GM12878 (cell line): ENCODE measurements at regions not wholly inside any gene's neighbourhood (a gene's known extent, or its start where the extent isn't known, plus 50 kb on each side); places are given as distances from the start of the nearest gene placed in this dataset.

ENCODE experiments used
- CEBPB ChIP-seq, 2 experiments: fragments of 150-350 bp in 1 of 2; IDR thresholded peaks; 2 replicates each; pipeline ENCODE4 v1.6.1; 2012 to 2014; ENCODE audit warnings: low read depth in 2 of 2, low read length in 2 of 2, borderline replicate concordance in 1 of 2, inconsistent platforms in 1 of 2
- DPF2 ChIP-seq: fragments of 450-650 bp; IDR thresholded peaks from 2 replicates; pipeline ENCODE4 v1.6.1; 2017; ENCODE audit warnings: mild to moderate bottlenecking
- EP300 ChIP-seq, 2 experiments: fragments of 150-350 bp in 1 of 2; IDR thresholded peaks; 2 replicates each; pipeline ENCODE4 v1.6.1; 2011 to 2012; ENCODE audit warnings: low read depth in 2 of 2, low read length in 2 of 2, borderline replicate concordance in 1 of 2, improper control_type of control experiment in 1 of 2, inconsistent platforms in 1 of 2; ENCODE audit not compliant: control insufficient read depth in 1 of 2
- HCFC1 ChIP-seq: fragments of 150-350 bp; IDR thresholded peaks from 2 replicates; pipeline ENCODE4 v1.6.1; 2014; ENCODE audit warnings: low read length
- HDGF ChIP-seq: fragments of 450-650 bp; IDR thresholded peaks from 2 replicates; pipeline ENCODE4 v1.6.1; 2016; ENCODE audit warnings: antibody characterized with exemption
- NBN ChIP-seq: fragments of 450-650 bp; IDR thresholded peaks from 2 replicates; pipeline ENCODE4 v1.6.1; 2016
- POLR2A ChIP-seq: IDR thresholded peaks from 2 replicates; pipeline ENCODE4 v1.6.1; 2011; ENCODE audit warnings: low read depth, mild to moderate bottlenecking, low read length
- POLR2AphosphoS5 ChIP-seq: IDR thresholded peaks from 2 replicates; pipeline ENCODE4 v1.6.1; 2011; ENCODE audit warnings: mild to moderate bottlenecking, low read length, inconsistent platforms
- RAD51 ChIP-seq: fragments of 450-650 bp; IDR thresholded peaks from 2 replicates; pipeline ENCODE4 v1.6.1; 2016; ENCODE audit warnings: moderate library complexity, mild to moderate bottlenecking, inconsistent platforms
- SMC3 ChIP-seq: IDR thresholded peaks from 2 replicates; pipeline ENCODE4 v1.6.1; 2011; ENCODE audit warnings: low read length, improper control_type of control experiment, borderline replicate concordance
- TF ChIP-seq, protein P1 (sequence below): fragments of 150-350 bp; IDR thresholded peaks from 2 replicates; pipeline ENCODE4 v1.6.1; 2014; ENCODE audit warnings: mild to moderate bottlenecking, low read depth, low read length
- TF ChIP-seq, protein P2 (sequence below): fragments of 450-650 bp; IDR thresholded peaks from 2 replicates; pipeline ENCODE4 v1.6.1; 2017; ENCODE audit warnings: mild to moderate bottlenecking, low read depth, inconsistent platforms; ENCODE audit not compliant: poor library complexity, severe bottlenecking
- TF ChIP-seq, protein P3 (sequence below): IDR thresholded peaks from 2 replicates; pipeline ENCODE4 v1.6.1; 2012; ENCODE audit warnings: low read depth, low read length, improper control_type of control experiment

- TF ChIP-seq RAD51 (no peak), EP300 (IDR thresholded peaks at IDR 0.05; ENCODE audit: borderline replicate concordance in 1 of 2, control insufficient read depth in 1 of 2, low read depth in 2 of 2, low read length in 2 of 2) (no peak), POLR2A (no peak), CEBPB (IDR thresholded peaks at IDR 0.05; ENCODE audit: borderline replicate concordance in 1 of 2, low read depth in 2 of 2, low read length in 2 of 2) (no peak), DPF2 (no peak), SMC3 (no peak), POLR2AphosphoS5 (no peak), NBN (no peak), HDGF (no peak), HCFC1 (no peak)
- TF ChIP-seq, protein P1, sequence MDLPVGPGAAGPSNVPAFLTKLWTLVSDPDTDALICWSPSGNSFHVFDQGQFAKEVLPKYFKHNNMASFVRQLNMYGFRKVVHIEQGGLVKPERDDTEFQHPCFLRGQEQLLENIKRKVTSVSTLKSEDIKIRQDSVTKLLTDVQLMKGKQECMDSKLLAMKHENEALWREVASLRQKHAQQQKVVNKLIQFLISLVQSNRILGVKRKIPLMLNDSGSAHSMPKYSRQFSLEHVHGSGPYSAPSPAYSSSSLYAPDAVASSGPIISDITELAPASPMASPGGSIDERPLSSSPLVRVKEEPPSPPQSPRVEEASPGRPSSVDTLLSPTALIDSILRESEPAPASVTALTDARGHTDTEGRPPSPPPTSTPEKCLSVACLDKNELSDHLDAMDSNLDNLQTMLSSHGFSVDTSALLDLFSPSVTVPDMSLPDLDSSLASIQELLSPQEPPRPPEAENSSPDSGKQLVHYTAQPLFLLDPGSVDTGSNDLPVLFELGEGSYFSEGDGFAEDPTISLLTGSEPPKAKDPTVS, result no peak
- TF ChIP-seq, protein P2, sequence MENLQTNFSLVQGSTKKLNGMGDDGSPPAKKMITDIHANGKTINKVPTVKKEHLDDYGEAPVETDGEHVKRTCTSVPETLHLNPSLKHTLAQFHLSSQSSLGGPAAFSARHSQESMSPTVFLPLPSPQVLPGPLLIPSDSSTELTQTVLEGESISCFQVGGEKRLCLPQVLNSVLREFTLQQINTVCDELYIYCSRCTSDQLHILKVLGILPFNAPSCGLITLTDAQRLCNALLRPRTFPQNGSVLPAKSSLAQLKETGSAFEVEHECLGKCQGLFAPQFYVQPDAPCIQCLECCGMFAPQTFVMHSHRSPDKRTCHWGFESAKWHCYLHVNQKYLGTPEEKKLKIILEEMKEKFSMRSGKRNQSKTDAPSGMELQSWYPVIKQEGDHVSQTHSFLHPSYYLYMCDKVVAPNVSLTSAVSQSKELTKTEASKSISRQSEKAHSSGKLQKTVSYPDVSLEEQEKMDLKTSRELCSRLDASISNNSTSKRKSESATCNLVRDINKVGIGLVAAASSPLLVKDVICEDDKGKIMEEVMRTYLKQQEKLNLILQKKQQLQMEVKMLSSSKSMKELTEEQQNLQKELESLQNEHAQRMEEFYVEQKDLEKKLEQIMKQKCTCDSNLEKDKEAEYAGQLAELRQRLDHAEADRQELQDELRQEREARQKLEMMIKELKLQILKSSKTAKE, result no peak
- TF ChIP-seq, protein P3, sequence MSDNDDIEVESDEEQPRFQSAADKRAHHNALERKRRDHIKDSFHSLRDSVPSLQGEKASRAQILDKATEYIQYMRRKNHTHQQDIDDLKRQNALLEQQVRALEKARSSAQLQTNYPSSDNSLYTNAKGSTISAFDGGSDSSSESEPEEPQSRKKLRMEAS, result no peak
These were observed 503.2 kb downstream of the TMEM114 start for GRCh38 chr16:8087146-8087545.
